ENCODE measurements at regions not wholly inside any gene's neighbourhood (a gene's known extent, or its start where the extent isn't known, plus 50 kb on each side); places are given as distances from the start of the nearest gene placed in this dataset.

GRCh38 chrX:69424161-69424560 is 80.0 kb upstream of the NALF2 start:
- TF ChIP-seq CTCF (conservative IDR thresholded peaks at IDR 0.05; ENCODE audit: low read depth, low read length) (peak; percentile 61), EZH2 (IDR thresholded peaks at IDR 0.05; ENCODE audit: borderline replicate concordance, low read depth, low read length, poor library complexity, severe bottlenecking) (no peak)

Measured in A673 (cell line).